HG03064 (cell line): ENCODE measurements at regions not wholly inside any gene's neighbourhood (a gene's known extent, or its start where the extent isn't known, plus 50 kb on each side); places are given as distances from the start of the nearest gene placed in this dataset.

ENCODE experiments used
- ATAC-seq: cut with Tn5 transposase; IDR thresholded peaks from one replicate; pipeline ENCODE4 v1.9.1; 2021; ENCODE audit warnings: low read depth; ENCODE audit not compliant: unreplicated experiment

- no peak for ATAC-seq
Observed at GRCh38 chr6:66796987-66797386, 1090.0 kb upstream of the EYS start.

GRCh38 chr6:66788579-66788978 lies 1081.6 kb upstream of the EYS start:
- ATAC-seq = no peak

- ATAC-seq = no peak
Observed at GRCh38 chr6:66772800-66773199, 1065.8 kb upstream of the EYS start.

GRCh38 chr6:66771626-66772025 lies 1064.6 kb upstream of the EYS start:
- no peak for ATAC-seq

GRCh38 chr6:66751630-66752029 lies 1044.6 kb upstream of the EYS start:
- ATAC-seq = no peak

GRCh38 chr6:66740346-66740745 lies 1033.3 kb upstream of the EYS start:
- no peak for ATAC-seq

- no peak for ATAC-seq
Observed at GRCh38 chr6:66735106-66735890, 1028.3 kb upstream of the EYS start.

GRCh38 chr6:66731310-66731709 lies 1024.3 kb upstream of the EYS start:
- ATAC-seq = no peak

- no peak for ATAC-seq
Observed at GRCh38 chr6:66725670-66726069, 1018.6 kb upstream of the EYS start.

- no peak for ATAC-seq
Observed at GRCh38 chr6:66717801-66718200, 1010.8 kb upstream of the EYS start.

- ATAC-seq = no peak
Observed at GRCh38 chr6:66699385-66699784, 992.4 kb upstream of the EYS start.

- no peak for ATAC-seq
Observed at GRCh38 chr6:66689608-66690007, 982.6 kb upstream of the EYS start.

GRCh38 chr6:66687611-66688140 lies 980.6 kb upstream of the EYS start:
- no peak for ATAC-seq

- no peak for ATAC-seq
Observed at GRCh38 chr6:66675906-66676305, 968.9 kb upstream of the EYS start.

- ATAC-seq = no peak
Observed at GRCh38 chr6:66664112-66664511, 957.1 kb upstream of the EYS start.

- ATAC-seq = no peak
Observed at GRCh38 chr6:66662721-66663507, 955.9 kb upstream of the EYS start.

GRCh38 chr6:66662196-66662595 lies 955.2 kb upstream of the EYS start:
- ATAC-seq = no peak

- ATAC-seq = no peak
Observed at GRCh38 chr6:66655420-66655819, 948.4 kb upstream of the EYS start.

GRCh38 chr6:66638518-66638917 lies 931.5 kb upstream of the EYS start:
- ATAC-seq = no peak

- ATAC-seq = no peak
Observed at GRCh38 chr6:66638099-66638498, 931.1 kb upstream of the EYS start.

- ATAC-seq = no peak
Observed at GRCh38 chr6:66628917-66629316, 921.9 kb upstream of the EYS start.

- ATAC-seq = no peak
Observed at GRCh38 chr6:66623050-66623449, 916.0 kb upstream of the EYS start.
